HEK293 (cell line): ENCODE measurements at regions not wholly inside any gene's neighbourhood (a gene's known extent, or its start where the extent isn't known, plus 50 kb on each side); places are given as distances from the start of the nearest gene placed in this dataset.

Source experiments
- CTCF ChIP-seq: fragments of 450-650 bp; formaldehyde crosslinking; IDR thresholded peaks from 2 replicates; pipeline ENCODE4 v1.5.1; 2016; ENCODE audit warnings: missing biosample characterization, missing genetic modification characterization
- PRDM10 ChIP-seq: fragments of 450-650 bp; formaldehyde crosslinking; IDR thresholded peaks from 2 replicates; pipeline ENCODE4 v1.5.1; 2016; ENCODE audit warnings: missing biosample characterization, missing genetic modification characterization
- REPIN1 ChIP-seq: fragments of 450-650 bp; formaldehyde crosslinking; IDR thresholded peaks from 2 replicates; pipeline ENCODE4 v1.5.1; 2017; ENCODE audit warnings: missing biosample characterization, missing genetic modification characterization, low read depth
- ZNF24 ChIP-seq: fragments of 450-650 bp; formaldehyde crosslinking; IDR thresholded peaks from 2 replicates; pipeline ENCODE4 v1.5.1; 2016; ENCODE audit warnings: missing biosample characterization, missing genetic modification characterization
- ZNF626 ChIP-seq: fragments of 450-650 bp; sonication (Bioruptor Pico); formaldehyde crosslinking; IDR thresholded peaks from 2 replicates; pipeline ENCODE4 v1.5.1; 2018; ENCODE audit warnings: missing biosample characterization, missing genetic modification characterization, inconsistent platforms
- ZNF639 ChIP-seq: fragments of 450-650 bp; formaldehyde crosslinking; IDR thresholded peaks from 2 replicates; pipeline ENCODE4 v1.5.1; 2016; ENCODE audit warnings: missing biosample characterization, missing genetic modification characterization
- ZNF660 ChIP-seq: fragments of 450-650 bp; IDR thresholded peaks from 2 replicates; pipeline ENCODE4 v1.5.1; 2018; ENCODE audit warnings: missing biosample characterization, mild to moderate bottlenecking, missing genetic modification characterization

- TF ChIP-seq CTCF (tag by site-specific recombination): no peak
- TF ChIP-seq ZNF24: no peak
- TF ChIP-seq ZNF639 (tag by site-specific recombination): no peak
- TF ChIP-seq PRDM10 (tag by site-specific recombination): no peak
- TF ChIP-seq ZNF626: no peak
- TF ChIP-seq ZNF660 (tag by site-specific recombination): no peak
- TF ChIP-seq REPIN1: no peak
Observed at GRCh38 chr18:38496222-38496793, 930.7 kb upstream of the CELF4 start.
